ENCODE measurements at regions not wholly inside any gene's neighbourhood (a gene's known extent, or its start where the extent isn't known, plus 50 kb on each side); places are given as distances from the start of the nearest gene placed in this dataset.

DNA sequence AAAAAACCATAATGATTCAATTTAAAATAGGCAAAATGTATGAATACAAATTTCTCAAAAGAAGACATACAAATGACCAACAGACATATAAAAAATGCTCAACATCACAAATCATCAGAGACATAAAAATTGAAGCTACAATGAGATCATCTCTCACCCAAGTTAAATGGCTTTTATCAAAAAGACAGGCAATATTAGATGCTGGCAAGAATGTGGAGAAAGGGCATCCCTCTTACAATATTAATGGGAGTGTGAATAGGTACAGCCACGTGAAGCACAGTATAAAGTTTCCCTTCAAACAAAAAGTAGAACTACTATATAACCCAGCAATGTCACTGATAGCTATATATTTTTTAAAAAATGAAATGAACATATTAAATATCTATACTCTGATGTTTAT, 1481.7 kb downstream of the AMY1C start:
- TF ChIP-seq POLR2A (IDR thresholded peaks at IDR 0.05; ENCODE audit: extremely low read depth, insufficient read length): no peak
- TF ChIP-seq, protein P1, sequence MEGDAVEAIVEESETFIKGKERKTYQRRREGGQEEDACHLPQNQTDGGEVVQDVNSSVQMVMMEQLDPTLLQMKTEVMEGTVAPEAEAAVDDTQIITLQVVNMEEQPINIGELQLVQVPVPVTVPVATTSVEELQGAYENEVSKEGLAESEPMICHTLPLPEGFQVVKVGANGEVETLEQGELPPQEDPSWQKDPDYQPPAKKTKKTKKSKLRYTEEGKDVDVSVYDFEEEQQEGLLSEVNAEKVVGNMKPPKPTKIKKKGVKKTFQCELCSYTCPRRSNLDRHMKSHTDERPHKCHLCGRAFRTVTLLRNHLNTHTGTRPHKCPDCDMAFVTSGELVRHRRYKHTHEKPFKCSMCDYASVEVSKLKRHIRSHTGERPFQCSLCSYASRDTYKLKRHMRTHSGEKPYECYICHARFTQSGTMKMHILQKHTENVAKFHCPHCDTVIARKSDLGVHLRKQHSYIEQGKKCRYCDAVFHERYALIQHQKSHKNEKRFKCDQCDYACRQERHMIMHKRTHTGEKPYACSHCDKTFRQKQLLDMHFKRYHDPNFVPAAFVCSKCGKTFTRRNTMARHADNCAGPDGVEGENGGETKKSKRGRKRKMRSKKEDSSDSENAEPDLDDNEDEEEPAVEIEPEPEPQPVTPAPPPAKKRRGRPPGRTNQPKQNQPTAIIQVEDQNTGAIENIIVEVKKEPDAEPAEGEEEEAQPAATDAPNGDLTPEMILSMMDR (IDR thresholded peaks at IDR 0.05; ENCODE audit: low read depth, low read length): no peak
- TF ChIP-seq MYC (IDR thresholded peaks at IDR 0.05; ENCODE audit: low read depth, low read length): no peak
- TF ChIP-seq, protein P2, sequence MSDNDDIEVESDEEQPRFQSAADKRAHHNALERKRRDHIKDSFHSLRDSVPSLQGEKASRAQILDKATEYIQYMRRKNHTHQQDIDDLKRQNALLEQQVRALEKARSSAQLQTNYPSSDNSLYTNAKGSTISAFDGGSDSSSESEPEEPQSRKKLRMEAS (IDR thresholded peaks at IDR 0.05; ENCODE audit: low read depth, low read length): no peak
